Muscle layer of duodenum (tissue), 2 donors: ENCODE measurements at regions not wholly inside any gene's neighbourhood (a gene's known extent, or its start where the extent isn't known, plus 50 kb on each side); places are given as distances from the start of the nearest gene placed in this dataset.

Experiments used
- H3K27ac ChIP-seq: one replicate; pipeline ENCODE4 v1.7.0; 2013; ENCODE audit warnings: mild to moderate bottlenecking, low read length
- H3K27me3 ChIP-seq: one replicate; pipeline ENCODE4 v1.7.0; 2013; ENCODE audit warnings: low read depth, mild to moderate bottlenecking, control low read depth, low read length
- H3K36me3 ChIP-seq, 2 donors: one replicate each; pipeline ENCODE4 v1.7.0; 2013; ENCODE audit warnings: low read length in 2 of 2, control low read depth in 1 of 2, mild to moderate bottlenecking in 1 of 2; ENCODE audit not compliant: insufficient read depth in 2 of 2, control insufficient read depth in 1 of 2
- H3K4me1 ChIP-seq, 2 donors: one replicate each; pipeline ENCODE4 v1.7.0; 2013; ENCODE audit warnings: low read length in 2 of 2, mild to moderate bottlenecking in 2 of 2, control low read depth in 1 of 2, moderate library complexity in 1 of 2; ENCODE audit not compliant: insufficient read depth in 2 of 2, control insufficient read depth in 1 of 2
- H3K4me3 ChIP-seq, 2 donors: one replicate each; pipeline ENCODE4 v1.7.0; 2013; ENCODE audit warnings: low read length in 2 of 2, low read depth in 1 of 2, mild to moderate bottlenecking in 1 of 2
- H3K9me3 ChIP-seq, 2 donors: one replicate each; pipeline ENCODE4 v1.7.0; 2013; ENCODE audit warnings: low read length in 2 of 2, control low read depth in 1 of 2, mild to moderate bottlenecking in 1 of 2; ENCODE audit not compliant: control insufficient read depth in 1 of 2
- donor health status: healthy.

DNA sequence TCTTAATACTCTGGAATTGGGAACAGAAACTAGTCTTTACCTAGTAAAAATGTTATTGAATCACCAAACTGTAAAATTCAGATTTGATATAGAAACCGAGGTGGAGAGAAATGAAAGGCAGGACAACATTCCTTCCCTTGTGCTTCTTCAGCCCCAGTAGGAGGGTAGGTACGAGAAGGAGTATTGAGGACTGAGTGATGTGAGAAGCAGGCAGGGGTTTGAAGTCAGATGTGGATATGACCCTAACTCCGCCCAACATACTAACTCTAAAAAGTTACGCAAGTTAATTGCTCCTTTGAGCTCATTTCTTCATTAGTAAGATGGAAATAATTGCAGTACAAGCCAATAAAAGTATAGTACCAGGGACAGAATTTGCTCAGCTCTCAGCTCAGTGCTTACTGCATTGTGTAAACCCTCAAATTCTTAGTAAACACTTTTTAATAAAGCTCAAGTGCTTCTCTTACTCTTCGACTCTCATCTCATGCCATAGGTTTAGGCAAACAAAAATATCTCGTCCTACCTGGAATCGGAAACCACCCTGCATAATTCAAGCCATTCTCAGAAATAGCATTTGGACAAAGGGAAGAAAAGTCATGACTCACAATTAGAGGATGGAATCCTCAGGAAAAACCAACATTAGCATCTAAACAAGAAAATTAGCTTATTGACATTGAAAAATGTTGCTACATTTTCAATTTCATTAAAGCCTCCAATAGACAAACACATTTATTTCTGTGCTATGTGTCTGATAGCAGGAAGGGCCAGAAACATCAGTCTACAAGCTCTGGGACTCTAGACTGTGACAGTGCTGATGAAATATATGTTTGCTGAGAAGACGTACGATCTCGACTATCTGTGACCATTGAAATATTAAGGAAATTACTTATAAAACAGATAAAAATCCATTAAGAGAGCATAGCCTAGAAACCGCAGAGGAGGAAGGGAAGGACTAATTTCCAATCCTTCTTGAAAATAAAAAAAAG is 161.3 kb downstream of the HNMT start:
- Histone ChIP-seq H3K36me3 (no peaks in the 10 kb centered on the region), H3K27me3 (no peaks in the 10 kb centered on the region), H3K27ac (no peak overlapping the region), H3K4me3 (no peak overlapping the region), H3K4me1 (no peaks in the 10 kb centered on the region), H3K9me3 (no peaks in the 10 kb centered on the region)

DNA sequence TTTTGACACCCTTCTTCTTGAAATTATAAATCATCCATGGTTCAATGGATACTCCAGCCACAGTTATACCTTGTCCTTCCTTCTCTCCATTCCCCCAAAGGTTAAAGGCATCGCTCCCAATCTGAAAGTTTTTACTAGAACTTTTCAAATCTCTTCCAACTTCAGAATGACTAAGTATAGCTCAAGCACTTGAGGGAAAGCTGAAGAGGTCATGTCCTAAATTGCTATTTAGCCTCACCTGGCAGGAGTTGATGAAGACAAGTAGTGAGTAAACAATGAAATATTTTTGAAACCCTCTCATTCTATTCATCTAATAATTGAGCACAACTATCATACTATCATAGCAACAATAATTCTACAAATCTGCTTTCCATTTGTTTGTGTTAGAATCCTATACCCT is 167.8 kb downstream of the HNMT start:
- Histone ChIP-seq H3K4me3 (no peak overlapping the region), H3K9me3 (no peaks in the 10 kb centered on the region), H3K4me1 (no peaks in the 10 kb centered on the region)

DNA sequence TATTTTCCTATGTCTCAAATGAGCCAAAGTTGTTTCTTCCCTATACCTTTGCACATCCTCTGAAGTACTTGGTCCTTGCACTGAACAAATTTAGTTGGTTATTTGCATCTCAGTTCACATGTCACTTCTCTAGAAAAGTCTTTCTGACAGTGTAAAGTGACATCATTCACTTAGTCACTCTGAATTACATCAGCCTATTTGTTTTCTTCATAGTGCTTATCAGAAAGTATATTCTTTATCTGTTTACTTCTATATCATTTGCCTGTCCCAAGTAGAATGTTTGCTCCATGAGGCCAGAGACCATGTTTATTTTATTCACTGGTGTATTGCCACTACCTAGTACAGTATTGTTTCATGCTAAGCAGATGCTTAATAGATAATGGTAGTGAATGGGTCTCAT is 173.7 kb downstream of the HNMT start:
- H3K36me3 ChIP-seq: no peaks in the 10 kb centered on the region
- no peaks in the 10 kb centered on the region for H3K4me1 ChIP-seq
- no peak overlapping the region for H3K27ac ChIP-seq
- no peak overlapping the region for H3K4me3 ChIP-seq
- no peaks in the 10 kb centered on the region for H3K9me3 ChIP-seq
- H3K27me3 ChIP-seq: no peaks in the 10 kb centered on the region

More for the DNA sequence above, 167.8 kb downstream of the HNMT start:
- H3K27me3 ChIP-seq: no peaks in the 10 kb centered on the region
- no peaks in the 10 kb centered on the region for H3K36me3 ChIP-seq
- H3K27ac ChIP-seq: no peak overlapping the region

DNA sequence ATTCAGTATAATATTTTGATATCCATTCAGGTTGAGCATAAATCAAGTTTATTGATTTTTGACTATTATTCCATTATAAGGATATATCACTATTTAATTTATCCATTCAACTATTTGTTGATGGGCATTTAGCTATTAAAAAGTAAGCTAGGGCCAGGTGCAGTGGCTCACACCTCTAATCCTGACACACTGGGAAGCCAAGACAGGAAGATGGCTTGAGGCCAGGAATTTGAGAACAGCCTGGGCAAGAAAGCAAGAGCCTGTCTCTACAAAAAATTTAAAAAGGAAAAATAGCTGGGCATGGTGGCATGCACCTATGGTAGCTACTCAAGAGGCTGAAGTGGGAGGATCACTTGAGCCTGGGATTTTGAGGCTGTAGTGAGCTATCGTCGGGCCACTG is 183.5 kb downstream of the HNMT start:
- Histone ChIP-seq H3K27me3 (no peaks in the 10 kb centered on the region), H3K27ac (no peak overlapping the region), H3K36me3 (no peaks in the 10 kb centered on the region), H3K4me1 (no peaks in the 10 kb centered on the region), H3K4me3 (no peak overlapping the region), H3K9me3 (no peaks in the 10 kb centered on the region)

DNA sequence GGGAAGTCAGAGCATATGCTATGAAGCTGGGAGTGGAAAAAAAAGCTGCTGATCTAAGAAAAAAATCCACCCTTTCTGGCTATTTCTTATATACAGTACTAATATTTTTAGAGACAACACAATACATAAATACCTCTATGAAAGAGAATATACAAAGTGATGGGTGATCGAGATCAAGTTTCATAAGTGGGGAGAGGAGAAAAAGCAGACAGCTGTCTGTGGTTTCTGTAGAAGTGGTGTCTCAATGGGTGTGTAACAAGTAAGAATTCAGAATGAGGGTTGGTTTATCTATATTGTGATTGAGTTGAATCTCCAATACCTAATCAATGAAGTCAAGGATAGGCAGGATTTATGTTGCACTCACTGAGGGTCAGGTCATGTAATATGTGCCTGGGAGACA is 191.0 kb downstream of the HNMT start:
- H3K4me3 ChIP-seq: no peak overlapping the region
- no peaks in the 10 kb centered on the region for H3K36me3 ChIP-seq
- H3K4me1 ChIP-seq: no peaks in the 10 kb centered on the region
- H3K9me3 ChIP-seq: no peaks in the 10 kb centered on the region
- H3K27ac ChIP-seq: no peak overlapping the region
- no peaks in the 10 kb centered on the region for H3K27me3 ChIP-seq

DNA sequence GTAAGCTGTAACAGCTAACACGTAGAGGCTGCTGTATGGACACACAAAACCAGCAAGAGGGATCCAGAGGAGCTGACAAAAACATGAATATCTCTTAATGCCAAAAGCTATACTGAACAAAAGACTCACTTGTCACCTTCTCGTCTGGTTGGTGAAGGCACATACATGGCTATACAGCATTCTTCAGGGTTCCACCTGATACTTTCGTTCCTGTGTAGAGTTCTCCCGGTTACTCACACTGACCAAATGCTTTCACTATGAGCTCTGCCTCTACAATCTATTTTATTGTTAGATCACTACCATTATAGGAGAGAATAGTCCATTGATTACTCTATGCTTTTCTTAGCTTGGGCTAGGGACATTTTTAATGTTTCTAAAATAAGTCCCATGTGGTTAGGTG is 193.1 kb downstream of the HNMT start:
- Histone ChIP-seq H3K36me3 (no peaks in the 10 kb centered on the region), H3K4me3 (no peak overlapping the region), H3K9me3 (no peaks in the 10 kb centered on the region), H3K27ac (no peak overlapping the region), H3K4me1 (no peaks in the 10 kb centered on the region), H3K27me3 (no peaks in the 10 kb centered on the region)

DNA sequence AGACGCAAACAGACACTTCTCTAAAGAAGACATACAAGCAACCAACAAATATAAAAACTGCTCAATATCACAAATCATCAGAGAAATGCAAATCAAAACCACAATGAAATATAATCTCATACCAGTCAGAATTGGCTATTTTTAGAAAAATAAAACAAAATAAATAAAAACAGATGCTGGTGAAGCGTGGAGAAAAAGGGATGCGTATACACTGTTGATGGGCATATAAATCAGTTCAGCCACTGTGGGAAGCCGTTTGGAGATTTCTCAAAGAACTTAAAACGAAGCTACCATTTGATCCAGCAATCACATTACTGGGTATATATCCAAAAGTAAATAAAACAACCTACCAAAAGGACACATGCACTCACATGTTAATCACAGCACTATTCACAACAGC is 206.2 kb downstream of the HNMT start:
- H3K9me3 ChIP-seq: peaks cover 0 to 11% of the 10 kb centered on the region in 2 donors
- no peaks in the 10 kb centered on the region for H3K27me3 ChIP-seq
- H3K4me3 ChIP-seq: no peak overlapping the region

DNA sequence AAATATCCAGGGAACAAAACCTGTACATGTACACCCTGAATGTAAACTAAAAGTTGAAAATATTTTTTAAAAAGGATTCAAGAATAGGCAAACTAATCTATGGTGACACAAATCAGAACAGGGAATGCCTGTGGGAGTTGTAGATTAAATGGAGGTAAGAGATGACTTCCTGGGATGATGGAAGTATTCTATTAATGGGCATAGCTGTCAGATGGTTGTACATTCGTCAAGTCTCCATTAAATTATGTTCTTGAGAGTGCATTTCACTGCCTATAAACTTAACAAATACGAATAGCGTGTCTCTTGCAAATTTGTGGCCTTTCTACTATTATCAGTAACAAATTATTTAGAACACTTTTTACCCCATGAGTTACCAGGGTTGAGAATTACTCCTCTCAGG is 207.0 kb downstream of the HNMT start:
- Histone ChIP-seq H3K36me3 (no peaks in the 10 kb centered on the region), H3K9me3 (peaks cover 0 to 7% of the 10 kb centered on the region in 2 donors), H3K4me3 (no peak overlapping the region), H3K4me1 (no peaks in the 10 kb centered on the region), H3K27ac (no peak overlapping the region), H3K27me3 (no peaks in the 10 kb centered on the region)

More for the DNA sequence above, 206.2 kb downstream of the HNMT start:
- Histone ChIP-seq H3K4me1 (no peaks in the 10 kb centered on the region), H3K27ac (no peak overlapping the region), H3K36me3 (no peaks in the 10 kb centered on the region)

DNA sequence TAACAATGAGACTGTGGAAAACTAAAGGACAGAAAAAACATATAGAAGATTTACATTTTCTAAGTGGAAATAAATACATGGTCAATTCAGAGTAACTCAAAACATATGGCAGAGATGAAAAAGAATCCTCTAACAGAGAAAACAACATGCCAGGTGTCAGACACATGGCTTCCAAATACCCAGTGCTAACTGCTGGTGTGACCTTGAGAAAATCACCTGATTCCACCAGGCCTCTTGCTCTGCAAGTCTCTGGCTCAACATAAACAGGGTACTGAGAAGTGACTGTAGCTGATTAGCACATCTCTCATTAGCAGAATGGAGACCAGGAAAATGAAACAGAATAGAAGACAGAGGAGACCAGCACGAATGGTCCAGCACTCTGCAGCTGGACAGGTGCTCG is 210.8 kb downstream of the HNMT start:
- H3K4me3 ChIP-seq: no peak overlapping the region
- H3K36me3 ChIP-seq: no peaks in the 10 kb centered on the region
- no peaks in the 10 kb centered on the region for H3K4me1 ChIP-seq
- H3K27me3 ChIP-seq: no peaks in the 10 kb centered on the region
- H3K9me3 ChIP-seq: no peaks in the 10 kb centered on the region
- H3K27ac ChIP-seq: no peak overlapping the region

DNA sequence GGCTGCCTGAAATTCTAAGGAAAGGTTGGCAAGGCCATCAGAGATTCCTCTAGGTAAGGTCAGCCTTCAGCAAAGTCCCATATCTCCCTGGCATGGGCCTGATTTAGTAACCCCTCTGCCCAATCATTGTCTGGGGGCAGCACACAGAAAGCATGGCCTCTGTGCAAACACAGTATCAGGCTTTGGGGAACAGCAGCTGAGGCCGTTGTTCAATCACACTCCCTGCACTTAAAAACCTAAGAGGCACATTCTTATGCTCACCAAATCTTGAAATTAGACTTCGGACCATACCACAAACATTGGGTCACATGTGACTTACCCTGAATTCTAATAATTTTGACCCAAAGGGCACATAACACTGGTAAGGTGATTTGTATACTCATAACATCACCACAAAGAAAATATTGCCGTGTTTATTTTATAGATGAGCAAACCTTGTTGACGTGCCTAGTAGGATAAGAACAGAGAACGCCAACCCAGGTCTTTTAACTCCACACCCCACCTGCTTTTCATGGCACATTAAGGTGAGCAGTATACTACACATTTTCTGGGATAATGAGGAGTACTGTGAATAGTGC is 212.7 kb downstream of the HNMT start:
- H3K27me3 ChIP-seq: no peaks in the 10 kb centered on the region
- H3K9me3 ChIP-seq: no peaks in the 10 kb centered on the region
- no peaks in the 10 kb centered on the region for H3K4me1 ChIP-seq
- no peaks in the 10 kb centered on the region for H3K36me3 ChIP-seq
- no peak overlapping the region for H3K27ac ChIP-seq
- H3K4me3 ChIP-seq: no peak overlapping the region

DNA sequence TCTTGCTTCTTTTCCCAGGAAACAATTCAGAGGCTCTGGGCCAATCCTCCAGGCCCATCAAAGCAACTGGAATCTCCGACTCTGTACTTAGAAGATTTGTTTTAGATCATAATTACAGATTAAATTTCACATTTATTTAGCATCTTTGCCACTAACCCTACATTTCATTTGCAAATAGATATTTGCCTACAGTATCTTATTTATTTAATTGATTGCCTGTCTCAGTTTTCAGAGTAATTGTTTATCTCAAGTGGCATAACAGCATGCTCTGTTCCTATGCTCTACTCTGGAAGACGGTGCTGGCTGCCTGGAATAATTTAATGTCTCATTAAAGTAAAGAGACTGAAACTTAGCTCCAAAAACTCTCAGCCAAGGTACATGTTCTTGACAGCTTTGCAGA is 213.4 kb downstream of the HNMT start:
- no peaks in the 10 kb centered on the region for H3K36me3 ChIP-seq
- H3K9me3 ChIP-seq: no peaks in the 10 kb centered on the region
- no peaks in the 10 kb centered on the region for H3K4me1 ChIP-seq
- H3K27me3 ChIP-seq: no peaks in the 10 kb centered on the region
- no peak overlapping the region for H3K4me3 ChIP-seq
- H3K27ac ChIP-seq: no peak overlapping the region
